ENCODE measurements at regions not wholly inside any gene's neighbourhood (a gene's known extent, or its start where the extent isn't known, plus 50 kb on each side); places are given as distances from the start of the nearest gene placed in this dataset.

DNA sequence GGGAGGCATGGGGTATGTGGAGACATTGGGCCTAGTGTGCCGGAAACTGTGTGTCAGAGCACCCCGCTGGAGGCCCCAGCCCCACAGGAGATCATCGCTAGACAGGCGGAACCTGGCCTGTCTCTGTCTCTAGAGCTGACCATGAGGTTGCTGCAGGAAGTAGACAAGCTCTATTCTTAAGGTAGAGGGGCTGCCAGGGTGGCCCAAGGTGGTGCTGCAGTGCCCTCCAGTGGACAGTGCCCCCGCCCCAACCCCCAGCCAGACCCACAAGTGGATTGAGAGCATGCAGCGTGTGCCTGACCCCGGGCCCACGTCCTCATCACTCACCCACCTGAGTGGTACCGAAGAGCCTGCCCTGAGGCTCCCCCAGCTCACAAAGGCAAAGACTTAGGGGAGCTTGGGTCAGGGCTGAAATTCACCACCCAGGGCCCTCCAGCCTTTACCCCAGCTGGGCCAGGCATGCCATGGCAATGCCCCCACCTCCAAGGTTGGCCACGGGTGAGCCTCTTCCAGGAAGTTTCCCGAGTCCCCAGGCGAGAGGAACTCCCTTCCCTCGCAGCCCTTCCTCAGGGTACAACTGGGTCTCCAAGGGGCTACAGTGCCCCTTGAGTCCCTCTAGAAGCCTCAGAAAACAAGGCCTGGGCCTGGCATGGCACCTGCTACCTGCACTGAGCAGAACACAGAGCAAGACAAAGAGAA lies 155.0 kb downstream of the TTC32 start:
- no peak for ATAC-seq

DNA sequence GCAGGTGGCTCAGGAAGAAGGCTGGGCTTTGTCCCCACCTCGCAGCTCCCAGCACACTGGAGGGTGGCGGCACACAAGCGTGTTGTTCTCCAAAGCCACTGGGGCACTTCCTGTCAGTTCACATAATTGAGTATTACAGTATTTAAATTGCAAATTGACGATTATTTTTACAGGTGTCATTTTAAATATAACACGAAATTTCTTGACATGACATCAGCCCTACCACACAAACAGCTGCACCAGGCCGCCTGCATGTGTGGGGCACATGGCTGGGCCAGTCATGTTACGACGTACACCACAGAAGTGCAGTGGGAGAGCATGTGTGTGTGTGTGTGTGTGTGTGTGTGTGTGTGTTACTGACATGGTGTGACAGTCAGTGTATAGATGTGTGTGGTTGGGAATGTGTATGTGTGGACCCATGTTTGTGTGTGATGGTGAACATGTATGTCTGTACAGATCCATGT lies 155.6 kb downstream of the TTC32 start:
- ATAC-seq, result no peak

DNA sequence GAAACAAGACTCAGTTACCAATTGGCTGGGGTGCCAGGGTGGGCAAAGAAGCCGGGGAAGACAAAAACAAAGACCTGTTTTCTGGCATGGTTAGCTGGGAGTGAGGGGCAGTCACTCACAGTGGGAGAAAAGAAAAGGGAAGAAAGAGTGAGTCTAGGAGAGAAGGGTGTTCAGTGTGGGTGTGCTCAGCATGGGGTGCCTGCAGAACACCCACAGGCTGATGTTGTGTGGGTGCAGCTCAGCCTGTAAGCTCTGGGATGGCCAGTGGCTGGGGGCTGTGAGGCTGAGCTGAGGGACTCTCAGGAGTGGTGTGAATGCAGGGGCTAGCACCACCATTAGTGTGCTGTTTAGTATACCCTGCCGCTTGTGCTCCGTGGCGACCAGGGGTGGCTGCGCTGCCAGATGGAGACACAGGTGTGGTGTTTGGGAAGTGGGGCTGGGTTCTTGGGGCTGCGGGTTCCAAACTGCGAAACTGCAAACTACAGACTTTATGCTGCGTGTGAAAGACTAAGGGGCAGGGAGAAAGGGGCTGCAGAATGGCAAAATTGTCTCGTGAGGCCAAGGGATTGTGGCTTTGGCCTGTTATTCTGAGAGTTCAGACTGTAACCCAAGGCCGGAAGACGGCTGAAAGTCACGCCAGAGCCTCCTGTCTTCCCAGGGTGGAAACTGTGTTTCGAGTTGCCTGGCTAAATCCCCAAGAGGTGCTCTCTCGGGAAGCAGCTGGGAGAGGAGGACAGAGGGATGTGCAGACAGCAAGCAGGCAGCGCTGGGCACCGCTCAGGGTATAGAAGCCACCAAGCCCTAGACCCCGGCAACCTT lies 156.3 kb downstream of the TTC32 start:
- no peak for ATAC-seq

DNA sequence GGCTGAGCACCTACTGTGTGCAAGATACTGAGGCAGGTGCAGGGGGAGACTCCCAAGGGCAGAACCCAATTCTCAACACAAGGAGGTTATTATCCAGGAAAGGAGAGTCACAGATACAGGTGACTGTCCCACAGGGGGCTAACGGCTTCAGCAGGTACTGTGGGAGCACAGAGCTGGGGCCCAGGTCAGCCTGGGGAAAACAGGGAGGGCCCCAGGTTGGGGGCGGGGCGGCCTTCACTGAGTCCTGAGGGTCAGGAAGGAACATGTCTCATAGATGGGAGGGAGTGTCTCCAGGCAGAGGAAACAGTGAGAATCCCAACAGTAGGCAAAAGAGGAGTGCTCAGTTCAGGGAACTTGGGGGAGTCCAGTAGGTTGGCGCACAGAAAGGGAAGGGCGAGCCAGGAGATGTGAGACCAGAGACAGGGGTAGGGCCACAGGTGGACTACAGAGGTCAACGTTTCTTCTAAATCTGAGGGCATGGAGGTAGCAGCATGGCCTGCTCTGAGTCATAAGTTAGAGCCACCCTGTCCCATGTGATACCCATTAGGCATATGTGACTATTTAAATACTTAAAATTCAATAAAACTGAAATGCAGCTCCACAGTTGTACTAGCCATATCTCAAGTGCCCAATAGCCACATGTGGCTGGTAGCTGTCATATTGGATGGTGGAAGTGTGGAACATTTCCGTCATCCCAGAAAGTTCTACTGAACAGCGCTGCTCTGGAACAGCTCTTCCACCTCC lies 157.2 kb downstream of the TTC32 start:
- ATAC-seq, result no peak

DNA sequence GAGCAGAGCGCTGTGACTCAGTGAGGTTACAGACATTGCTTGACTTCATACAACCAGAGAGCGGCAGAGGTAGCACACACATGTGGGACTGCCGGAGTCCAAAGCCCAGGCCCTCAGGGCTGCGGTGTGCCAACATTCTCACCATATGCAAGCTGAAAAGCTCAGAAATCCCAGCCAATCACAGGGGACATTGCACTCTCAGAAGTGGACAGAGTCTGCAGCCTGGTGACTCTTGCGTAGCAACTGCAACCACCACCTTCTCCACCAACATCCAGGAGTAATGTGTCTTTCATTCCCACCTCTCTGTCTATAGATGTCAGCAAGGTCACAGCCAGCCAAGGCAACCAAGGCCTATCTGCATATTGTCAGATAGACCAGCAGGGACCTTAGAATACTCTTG lies 158.1 kb downstream of the TTC32 start:
- no peak for ATAC-seq

DNA sequence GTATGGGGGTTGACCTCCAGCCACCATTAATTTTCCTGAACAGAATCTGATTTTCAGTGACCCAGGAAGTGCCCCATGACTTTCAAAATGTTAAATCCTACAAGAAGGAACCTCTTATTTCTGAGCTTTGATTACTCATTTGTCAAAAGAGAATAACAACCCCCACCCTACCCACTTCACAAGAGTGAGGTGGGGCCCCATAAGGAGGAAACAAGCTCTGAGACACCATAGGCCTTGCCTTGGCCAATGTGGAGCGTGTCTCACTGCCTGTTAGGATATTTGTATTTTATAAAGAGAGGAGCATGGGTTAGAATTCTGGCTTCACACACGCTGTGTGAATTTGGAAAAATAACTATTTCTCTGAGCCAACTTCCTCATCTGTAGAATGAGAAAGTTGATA lies 158.9 kb downstream of the TTC32 start:
- ATAC-seq, result no peak

DNA sequence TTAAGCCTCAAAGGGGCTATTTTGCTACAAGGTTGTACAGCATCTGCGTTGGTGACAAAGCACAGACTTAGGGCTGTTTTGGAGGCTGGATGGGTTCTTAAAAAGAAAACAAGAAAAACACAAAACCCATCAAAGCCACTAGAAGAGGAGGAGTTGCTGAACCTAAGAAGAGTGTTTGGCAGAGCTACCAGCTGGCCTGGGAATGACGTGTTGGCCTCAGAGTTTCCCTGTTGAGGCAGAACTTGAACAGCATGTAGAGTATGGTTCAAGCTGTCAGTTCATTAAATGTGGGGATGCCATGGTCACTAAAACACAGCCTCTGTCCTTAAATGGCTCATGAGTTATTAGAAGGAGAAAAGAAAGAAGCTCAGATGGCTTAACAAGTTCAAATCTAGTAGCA lies 162.5 kb downstream of the TTC32 start:
- no peak for ATAC-seq

DNA sequence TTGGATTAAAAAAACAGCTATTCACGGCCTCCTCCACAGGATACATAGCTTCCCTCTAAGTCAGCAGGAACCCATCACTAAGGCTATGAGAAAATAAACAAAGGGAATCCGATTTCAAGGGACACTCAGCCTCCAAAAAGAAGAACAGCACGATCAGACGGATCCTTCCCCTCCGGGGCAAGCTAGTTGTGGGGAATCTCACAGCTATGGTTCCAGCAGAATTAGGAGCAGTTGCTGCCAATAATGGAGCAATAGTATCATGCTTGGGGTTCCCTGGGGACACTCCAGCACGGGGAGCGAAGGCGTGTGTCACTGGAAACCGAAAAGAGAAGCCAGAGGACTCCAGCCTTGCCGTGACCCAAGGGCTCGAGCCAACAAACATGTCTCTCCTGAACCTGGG lies 163.1 kb downstream of the TTC32 start:
- no peak for ATAC-seq

DNA sequence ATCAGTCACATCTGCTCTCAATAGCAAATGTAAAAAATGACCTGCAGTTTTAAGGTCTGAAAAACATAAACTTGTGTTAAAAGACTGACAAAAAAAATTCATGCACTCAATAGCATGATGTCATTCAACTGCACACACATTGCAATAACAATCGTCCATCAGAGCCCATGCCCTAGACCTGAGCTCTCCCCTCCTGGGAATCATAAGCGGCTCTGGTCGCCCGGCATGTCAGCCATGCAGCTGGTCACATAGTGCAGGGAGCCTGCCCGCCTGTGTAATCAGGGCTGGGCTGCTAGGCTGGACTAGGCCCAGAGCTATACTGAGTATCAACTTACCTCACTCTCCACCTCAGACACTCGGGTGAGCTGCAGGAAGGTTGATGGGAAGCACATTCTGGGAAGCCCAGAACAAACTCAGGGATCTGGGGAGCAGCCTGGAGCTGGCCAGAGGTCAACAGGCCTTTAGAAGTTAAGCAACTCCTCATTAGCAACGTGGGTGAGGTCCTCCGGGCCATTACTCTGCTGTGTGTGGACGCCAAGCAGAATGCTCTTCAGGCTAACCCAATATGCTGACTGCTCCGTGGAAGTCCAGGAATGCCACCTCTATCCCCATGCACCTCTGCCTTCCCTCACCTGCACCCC lies 165.5 kb downstream of the TTC32 start:
- ATAC-seq, result no peak

DNA sequence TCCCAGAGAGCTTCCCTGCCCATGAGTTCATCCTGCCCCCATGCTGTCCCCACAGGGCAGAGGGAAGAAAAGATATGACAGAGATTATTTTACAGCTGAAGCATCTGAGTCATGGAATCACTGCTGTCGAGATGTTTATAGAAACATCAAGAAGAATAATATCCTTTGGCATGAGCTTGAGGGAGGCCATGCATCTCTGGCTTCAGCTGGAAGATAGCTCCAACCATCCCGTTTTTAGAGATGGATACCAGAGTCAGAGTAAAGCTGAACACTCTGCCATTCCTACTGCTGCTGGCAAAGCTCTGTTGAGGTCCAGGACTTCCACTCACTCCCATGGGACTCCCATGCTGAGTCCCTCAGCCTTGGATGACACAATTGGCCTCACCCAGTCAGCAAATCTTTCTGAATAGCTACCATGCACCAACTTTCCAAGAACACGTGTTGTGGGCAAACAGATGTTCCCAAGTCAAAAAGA lies 167.8 kb downstream of the TTC32 start:
- ATAC-seq, result no peak

DNA sequence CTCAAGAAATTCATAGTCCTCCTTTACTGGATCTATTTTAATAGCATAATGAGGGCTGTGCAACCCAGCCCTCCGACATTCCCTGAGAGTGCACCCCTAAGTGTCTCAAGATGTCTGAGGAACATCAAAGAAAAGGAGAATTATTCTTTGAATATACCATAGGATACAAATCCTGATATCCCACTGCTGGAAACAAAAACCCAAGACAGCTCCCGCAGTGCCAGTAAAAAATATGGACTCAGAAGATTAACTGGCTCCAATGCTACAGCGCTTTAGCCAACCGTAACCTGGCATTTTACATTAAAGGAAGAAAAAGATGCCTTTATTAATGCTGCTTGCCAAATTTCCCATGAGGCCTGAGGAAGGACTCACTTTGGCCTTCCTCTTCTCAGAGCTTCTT lies 168.4 kb downstream of the TTC32 start:
- ATAC-seq, result no peak

DNA sequence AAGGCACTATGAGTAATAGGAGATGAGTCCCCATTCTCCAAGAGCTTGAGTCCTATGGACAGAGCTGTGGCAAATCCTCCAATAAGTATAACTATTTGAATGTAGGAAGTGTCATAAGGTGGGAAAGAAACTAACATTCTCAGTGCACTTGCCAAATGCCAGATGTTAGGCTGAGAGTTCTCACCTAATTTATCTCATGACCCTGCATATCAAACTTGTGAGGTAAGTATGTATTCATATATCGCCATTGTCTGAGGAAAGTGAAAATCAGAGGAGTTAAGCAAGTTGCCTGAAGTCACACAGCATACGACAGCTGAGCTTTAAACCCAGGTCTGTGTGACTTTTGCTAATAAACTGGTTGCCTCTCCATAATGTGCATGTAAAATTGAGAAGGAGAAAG lies 169.5 kb downstream of the TTC32 start:
- no peak for ATAC-seq

DNA sequence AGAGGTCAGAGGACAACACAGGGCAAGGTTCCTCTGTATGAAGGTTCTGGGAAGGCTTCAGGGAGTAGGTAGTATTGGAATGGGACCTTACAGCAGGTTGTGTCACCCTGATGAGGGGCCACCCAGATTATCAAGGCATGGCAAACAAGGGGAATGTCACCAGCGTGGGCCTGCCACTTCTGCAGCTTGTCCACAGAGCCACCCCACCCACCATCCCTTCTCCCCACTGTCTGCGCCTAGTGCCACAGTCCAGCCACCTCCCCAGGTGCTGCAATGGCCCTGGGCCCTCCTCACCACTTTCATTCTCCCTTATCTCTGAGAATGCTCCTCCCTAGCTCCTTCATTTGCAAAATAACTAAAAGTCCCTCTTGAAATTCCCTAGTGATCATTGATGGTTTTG lies 170.3 kb downstream of the TTC32 start:
- no peak for ATAC-seq

DNA sequence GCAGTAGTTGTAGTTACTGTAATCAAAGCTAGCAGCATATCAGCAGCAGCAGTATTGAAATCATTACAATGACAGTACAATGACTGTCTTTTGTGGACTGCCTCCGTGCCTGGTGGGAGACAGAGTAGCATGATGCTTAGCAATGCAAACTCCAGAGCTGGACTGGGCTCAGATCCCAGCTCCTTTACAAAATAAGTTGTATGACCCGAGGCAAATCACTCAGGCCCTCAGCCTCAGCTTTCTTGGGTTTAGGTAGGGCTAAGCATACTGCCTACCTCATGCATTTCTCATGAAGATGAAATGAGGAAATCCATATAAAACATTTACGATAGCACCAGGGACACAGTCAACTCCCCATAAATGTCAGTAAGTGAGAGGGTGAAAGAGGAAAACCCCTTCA lies 170.7 kb downstream of the TTC32 start:
- ATAC-seq, result no peak

DNA sequence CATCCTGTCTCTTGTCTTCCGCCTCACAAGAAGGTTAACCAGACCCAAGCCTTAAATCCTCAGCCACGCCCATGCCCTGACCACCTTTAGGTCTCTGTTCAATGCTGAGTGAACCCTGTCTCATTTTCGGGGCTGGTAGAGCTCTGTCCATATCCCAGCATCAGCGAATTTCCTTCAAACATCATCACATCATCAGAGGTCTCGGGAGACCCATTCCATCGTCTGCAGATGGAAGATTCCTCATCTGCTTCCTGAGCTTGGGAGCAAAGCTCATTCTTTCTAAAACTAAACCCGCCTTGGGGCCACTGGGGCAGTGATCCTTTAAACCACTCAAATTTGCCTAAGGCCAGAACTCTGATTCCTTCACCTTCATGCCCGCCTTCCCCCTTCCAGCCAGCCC lies 173.7 kb downstream of the TTC32 start:
- ATAC-seq, result no peak

DNA sequence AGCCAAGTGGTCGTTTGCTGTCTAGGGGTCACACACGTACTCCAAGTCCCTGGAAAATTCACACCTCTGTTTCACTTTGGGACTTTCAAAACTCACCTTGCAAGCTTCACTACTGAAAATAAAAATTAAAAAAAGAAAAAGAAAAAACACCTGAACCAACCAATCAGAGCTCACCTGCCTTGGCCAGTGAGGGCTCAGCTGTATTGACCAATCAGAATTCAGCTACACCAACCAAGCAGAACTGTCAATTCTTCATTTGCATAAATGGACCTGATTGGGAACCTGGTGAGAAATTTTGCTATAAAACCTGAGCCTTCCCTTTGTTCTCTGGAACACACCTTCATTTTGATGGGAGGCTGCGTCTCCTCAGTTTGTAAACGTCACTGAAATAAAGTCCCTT lies 176.4 kb downstream of the TTC32 start:
- ATAC-seq, result no peak

DNA sequence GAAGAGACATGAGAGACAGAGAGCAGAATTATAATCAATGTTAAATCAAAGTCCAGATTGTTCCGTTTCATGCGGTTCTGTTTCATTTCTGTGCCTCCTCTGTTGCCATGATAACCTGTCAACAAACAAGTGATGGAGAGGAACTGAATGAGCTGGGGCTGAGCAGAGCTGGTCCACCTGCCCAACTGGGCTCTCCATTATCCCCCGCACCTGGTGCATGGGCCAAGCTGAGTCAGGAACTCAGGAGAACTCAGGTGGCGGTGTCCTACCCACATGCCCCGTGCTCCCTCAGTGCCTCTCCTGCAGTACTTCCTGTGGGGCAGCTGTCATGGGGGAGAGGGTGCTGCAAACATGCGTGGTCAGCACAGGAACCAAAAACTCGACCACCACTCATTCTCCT lies 178.8 kb downstream of the TTC32 start:
- ATAC-seq, result no peak

DNA sequence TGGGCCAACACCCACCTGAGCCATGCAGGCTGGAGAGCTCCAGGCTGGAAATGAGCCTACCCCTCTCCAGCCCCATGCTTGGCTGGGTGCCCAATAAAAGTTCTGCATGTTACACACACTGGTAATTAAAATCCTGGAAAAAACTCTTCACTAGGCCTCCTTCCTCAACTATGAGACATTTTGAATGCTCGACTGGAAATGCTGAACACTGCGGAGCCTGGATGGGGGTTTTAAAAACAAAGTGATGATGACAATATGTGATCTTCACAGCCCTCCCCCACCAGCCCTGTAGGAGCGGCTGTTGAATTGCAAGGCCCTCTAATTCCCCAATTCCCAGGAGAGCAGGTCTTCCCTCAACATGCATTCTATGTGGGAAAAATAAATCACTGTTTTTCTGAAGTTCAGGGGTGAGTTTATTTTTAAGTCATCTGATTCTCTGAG lies 179.2 kb downstream of the TTC32 start:
- no peak for ATAC-seq

DNA sequence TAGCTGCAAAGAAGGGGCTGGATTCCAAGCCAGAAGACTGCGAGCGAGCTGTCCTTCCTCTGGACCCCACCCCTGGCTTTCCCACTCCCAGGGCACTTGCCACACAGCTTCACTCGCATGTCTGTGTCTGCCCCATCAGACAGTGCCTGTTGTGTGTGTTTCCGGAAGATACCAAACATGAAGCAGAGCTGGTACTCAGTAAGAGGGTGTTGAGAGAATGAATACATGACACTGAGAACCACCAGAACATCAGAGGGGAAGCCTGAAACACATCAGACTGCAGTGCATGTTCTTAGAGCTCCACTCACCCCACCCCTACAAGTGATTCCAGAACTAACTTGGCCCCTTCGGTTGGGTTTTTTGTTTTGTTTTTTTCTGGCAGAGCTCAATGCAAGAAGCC lies 181.5 kb downstream of the TTC32 start:
- ATAC-seq, result no peak

DNA sequence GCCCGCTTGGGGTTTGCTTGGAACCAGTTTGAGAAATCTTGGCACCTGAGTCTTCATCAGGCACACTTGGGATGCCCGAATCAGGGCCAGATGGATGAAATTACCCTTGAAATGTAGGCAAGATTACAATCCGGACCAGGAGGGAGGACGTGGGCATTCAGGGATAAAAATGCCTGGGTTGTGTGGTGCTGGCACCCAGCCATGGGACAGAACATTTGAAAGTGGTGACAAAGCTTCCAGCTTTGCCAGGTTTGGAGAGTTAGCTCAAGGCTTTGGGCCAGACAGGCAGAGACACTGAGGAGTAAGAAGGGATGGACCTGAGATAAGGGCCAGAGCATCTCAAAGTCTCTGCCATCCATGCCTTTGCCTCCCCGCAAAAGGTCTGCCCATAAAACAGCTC lies 182.2 kb downstream of the TTC32 start:
- no peak for ATAC-seq

DNA sequence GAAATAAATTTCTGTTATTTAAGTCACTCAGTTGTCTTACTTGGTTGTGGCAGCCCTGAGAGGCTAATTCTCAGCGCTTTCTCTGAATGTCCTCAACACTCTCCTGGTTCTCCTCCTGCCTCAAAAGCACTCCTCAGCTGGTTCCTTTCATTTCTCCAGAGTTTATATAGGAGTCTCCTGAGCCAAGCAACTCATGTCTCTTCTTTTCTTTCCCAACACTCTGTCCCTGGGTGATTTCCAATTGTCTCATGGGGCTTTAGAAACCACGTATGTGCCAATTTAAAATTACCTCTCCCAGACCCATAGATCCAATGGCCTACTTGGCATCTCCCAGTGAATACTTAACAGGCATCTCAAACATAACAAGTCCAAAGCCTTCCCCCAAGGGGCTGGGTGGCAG lies 184.3 kb downstream of the TTC32 start:
- ATAC-seq, result no peak

DNA sequence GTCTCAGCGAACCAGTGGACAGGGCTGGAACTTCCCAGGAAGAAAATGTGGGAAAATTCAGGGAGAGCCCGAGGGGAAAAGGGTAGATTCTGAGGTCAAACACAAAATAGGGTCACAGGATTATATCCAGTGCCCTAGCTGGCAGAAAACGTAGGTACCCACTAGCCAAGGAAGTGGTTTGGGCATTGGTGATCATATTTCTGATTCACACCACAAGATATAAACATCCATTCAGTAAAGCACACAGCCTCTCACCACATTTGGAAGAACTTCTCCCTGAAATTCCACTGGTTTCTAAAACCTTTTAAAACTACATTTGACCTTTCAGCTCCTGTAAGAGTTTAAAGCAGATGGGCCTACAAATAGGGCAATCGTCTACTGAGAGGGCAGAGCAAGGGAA lies 186.9 kb downstream of the TTC32 start:
- ATAC-seq, result no peak

DNA sequence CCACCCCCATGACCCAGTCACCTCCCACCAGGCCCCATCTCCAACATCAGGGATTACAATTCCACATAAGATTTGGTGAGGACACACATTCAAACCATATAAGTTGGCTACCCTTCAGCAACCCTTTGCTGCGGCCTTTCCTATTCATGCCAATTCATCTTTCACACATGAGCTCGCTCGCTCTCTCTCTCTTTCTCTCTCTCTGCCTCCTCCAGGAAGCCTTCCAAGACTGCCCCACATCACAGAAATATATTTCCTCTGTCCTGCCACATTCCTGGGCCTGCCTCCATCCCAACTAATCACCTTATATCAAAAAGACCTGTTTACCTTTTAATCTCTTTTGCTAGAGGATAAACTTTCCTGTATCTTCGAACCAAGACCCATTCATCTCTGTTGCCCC lies 188.9 kb downstream of the TTC32 start:
- ATAC-seq, result no peak

All from esophagus mucosa (tissue), 1 donor.